ENCODE measurements at regions not wholly inside any gene's neighbourhood (a gene's known extent, or its start where the extent isn't known, plus 50 kb on each side); places are given as distances from the start of the nearest gene placed in this dataset.

DNA sequence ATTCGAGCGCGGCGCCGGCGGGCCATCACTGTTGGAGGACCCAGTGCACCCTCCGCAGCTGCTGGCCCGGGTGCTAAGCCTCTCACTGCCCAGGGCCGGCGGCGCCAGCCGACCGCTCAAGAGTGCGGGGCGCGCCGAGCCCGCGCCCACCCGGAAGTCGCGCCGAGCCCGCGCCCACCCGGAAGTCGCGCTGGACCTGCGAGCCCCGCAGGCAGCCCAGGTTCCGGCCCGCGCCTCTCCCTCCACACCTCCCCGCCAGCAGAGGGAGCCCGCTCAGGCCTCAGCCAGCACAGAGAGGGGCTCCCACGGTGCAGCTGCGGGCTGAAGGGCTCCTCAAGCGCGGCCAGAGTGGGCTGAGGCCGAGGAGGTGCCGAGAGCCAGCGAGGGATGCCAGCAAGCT lies 170.8 kb downstream of the GTF2H2C_2 start:
- peak; percentile 71 for DNase-seq
